ENCODE measurements at regions not wholly inside any gene's neighbourhood (a gene's known extent, or its start where the extent isn't known, plus 50 kb on each side); places are given as distances from the start of the nearest gene placed in this dataset.
A peak's percentile ranks its signal among the peaks of the same experiment; 100 is the strongest.
"Not testable (repeated sequence)": the region's sequence is repeated elsewhere in the genome, so short reads cannot be mapped to it uniquely, and the experiment has no call there.

DNA sequence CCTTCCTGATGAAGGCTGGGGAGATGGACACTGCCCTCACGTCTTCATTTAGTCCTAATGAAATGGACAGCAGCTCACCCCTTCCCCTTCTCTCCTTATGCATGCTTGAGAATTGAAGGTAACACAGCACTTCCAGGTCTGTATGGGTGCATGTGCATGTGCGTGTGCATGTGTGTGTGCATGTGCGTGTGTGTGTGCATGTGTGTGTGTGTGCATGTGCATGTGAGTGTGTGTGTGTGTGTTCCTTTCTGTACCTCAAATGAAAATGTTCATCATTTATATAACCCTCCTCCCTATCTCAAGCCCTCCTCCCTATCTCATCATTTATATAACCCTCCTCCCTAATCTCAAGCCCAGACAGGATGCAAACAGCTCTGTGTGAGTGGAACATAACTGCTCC, 444.8 kb downstream of the MAT2B start:
- no peak for DNase-seq (ENCODE audit: low spot score)

DNA sequence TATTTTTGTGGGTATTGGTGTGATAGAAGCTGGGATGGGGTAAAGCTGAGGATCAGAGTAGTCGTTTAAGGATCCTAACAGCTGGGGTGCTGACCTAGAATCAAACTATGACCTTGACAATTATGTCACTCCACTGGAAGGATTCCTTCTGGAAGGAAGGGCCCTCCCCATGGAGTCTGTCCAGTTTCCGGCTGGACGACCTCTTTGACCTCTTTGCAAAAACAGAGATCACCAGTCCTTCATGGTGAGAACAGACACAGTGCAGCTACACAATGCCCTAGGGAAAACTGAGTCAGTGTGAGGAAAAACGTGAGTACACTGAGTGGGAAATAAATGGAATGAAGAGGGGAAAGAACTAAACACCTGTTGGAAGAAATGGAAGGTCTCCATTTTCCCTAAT, 445.6 kb downstream of the MAT2B start:
- no peak for DNase-seq (ENCODE audit: low spot score)

DNA sequence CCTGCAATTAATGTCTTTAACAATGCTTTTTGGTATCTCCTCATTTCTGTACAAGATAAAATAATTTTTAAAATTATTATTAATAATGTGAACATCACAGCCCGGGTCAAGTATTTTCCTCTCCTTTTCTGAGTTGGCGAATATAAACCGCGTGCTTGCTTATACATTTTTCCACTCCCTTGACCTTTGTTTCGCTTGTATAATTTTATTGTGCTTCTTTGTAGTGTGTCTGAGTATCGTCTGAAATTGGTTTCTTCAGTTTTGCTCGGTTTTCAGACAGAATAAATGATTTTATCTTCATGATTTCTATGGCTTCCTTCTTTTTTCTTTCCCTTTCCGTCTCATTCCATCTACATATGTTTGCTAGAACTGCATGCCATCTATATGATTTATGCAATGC, 448.5 kb downstream of the MAT2B start:
- no peak for DNase-seq (ENCODE audit: low spot score)

DNA sequence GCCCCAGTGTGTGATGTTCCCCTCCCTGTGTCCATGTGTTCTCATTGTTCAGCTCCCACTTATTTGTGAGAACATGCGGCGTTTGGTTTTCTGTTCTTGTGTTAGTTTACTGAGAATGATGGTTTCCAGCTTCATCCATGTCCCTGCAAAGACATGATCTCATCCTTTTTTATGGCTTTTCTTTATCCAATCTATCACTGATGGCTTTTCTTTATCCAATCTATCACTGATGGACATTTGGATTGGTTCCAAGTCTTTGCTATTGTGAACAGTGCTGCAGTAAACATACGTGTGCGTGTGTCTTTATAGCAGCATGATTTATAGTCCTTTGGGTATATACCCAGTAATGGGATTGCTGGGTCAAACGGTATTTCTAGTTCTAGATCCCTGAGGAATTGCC, 455.8 kb downstream of the MAT2B start:
- DNase-seq (ENCODE audit: low spot score) = not testable (repeated sequence)

DNA sequence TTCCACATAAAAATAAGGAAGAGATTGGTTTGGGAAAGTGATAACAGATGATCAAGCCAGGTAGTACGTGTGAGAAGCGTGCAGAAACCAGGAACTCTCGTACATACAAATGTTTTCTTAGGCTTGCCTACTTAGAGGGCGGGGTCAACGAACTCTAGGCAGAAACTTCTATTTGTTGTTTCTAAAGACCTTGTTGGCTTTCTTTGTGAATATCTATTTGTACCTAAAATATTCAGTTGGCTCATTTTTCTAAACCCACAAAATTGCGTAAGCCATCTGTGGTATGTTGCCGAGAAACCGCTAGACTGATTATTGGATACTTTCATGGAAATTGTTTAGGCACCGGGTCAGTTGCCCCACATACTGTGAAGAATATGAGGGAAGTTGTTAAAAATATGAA, 458.5 kb downstream of the MAT2B start:
- DNase-seq (ENCODE audit: low spot score) = no peak

DNA sequence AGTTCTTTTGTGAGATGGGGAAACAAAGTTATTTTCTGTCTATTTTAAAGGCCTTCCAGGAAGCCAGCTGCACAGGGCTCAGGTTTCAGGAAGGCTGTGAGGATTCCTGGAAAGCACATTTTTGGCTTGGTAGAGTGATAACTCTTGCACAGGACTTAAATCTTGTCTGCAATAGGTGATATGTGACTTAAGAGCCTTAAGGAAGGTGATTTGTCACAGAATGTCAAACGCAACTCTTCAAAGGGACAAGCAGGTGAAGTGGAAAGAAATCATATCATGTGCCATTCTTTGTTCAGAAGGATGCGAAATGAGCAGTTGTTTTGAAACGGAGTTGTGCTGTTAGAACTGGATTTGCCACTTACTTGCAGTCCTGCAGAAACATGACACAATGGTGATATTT, 459.3 kb downstream of the MAT2B start:
- DNase-seq (ENCODE audit: low spot score) = no peak

DNA sequence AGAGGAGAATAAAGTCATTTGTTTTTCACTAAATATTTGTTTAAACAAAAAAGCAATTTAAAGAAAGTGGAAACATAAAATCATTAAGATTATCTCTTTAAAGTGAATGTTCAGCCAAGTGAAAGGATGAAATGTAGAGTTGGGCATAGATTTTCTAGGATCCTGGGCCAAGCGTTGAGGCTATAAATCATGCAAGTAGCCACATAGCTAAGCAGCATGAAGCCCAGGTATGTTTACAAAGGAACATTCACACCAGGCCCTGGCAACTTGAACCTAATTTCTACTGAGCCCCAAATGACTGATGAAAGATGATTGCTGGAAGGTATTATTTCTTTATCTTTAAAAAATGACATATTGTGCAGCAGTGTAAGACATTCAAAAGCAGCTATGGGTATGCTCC, 461.8 kb downstream of the MAT2B start:
- no peak for DNase-seq (ENCODE audit: low spot score)

DNA sequence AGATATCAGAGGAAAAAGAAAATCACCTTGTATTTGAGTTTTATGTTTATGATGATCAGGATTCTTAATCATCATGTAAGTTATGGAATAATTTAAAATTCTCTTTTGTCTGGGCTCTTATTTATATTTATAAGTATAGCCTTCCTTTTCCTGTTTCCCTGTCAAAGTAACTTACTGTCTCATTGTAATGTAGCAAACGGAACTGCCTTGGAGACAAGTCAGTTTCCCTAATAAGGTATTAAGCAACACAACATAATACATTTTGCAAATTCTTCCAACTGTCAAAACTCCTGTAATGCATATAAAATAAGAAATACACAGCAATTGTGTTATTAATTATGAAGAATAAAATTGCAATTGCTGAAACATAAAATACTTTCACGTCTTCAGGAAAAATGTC, 463.2 kb downstream of the MAT2B start:
- DNase-seq (ENCODE audit: low spot score) = no peak

DNA sequence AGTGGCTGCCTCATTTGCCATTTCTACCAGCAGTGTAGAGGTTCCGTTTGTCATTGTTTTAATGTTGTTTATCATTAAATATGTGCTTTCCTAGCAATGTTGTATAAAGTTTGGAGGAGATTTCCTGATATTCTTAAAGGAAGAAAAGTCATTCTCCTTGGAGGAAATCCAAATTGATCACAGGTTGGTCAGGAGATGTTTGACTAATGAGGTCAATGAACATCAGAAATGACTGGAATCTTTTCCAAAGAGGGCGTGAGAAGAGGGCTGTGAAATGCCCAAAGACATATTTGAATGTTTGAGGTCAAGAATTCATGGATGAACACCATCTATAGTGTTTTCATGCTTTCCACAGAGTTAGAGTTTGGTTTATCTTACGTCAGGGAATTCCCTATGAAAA, 471.3 kb downstream of the MAT2B start:
- no peak for DNase-seq (ENCODE audit: low spot score)

DNA sequence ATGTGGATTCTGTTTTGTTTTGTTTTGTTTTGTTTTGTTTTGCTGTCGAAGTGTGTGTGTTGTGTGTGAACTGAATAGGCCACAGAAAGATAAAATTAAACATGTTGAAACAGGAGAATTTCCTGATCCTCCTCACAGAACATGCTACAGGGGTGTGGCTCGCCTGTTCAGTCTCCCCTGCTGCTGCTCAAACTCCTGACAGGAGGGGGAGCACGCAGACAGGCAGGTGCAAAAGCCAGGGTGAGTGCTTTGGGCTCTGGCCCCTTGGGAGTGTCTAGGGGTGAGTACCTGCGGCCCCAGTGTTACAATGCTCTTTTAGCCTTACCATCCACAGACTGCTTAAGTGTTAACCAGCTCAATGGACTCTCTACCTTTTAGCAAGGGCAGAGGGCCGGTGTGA, 473.5 kb downstream of the MAT2B start:
- DNase-seq (ENCODE audit: low spot score) = no peak

DNA sequence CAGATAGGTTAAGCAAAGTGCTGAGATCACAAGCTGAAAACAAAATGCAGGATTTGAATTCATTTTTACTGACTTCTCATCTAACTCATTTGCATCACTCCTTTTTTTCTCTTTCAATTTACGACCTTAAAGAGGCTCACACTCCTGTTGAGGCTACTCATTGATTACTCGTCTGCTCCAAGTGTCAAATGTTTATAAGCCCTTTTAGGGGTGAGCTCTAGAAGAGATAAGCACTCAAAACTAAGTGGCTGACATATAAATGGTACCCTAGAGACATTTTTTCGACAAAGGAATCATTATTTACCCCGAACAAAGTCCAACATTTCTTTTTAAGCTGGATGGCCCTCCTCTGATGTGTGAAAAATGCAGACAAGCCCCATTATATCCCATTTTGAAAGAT, 483.1 kb downstream of the MAT2B start:
- DNase-seq (ENCODE audit: low spot score) = no peak

DNA sequence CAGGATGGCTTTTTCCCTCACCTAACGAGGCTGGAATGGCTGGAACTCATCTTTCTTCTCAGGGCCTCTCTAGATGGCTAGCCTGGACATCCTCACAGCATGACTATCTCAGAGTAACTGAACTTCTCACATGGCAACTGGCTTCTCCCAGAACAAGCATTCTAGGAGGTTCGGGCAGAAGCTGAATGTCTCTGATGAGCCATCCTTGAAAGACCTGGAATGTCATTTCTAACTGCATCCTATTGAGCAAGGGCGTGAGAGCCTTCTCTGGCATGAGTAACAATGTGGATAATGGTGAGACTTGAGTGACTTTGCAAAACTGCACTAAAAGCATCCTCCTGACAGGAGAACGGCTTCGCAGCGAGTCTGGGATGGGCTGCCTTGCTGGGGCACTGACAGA, 487.7 kb downstream of the MAT2B start:
- DNase-seq (ENCODE audit: low spot score) = no peak

DNA sequence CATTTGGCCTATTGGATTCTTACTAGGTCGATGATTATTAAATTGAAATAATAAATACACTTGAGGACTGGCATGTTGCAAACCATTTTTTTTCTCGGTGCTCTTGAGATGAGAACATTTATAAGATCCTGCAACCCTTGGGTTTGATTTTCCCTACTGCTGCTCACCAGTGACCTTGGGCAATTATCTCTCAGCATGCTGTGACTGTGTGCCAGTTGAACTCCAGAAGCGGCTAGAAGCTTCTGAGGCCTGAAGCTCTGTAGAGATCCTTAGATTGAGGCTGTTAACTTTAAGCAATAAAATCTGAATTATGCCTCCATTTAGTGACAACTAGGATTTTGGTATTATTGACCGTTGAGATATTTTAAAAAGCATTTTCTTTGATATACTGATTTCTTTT, 489.8 kb downstream of the MAT2B start:
- no peak for DNase-seq (ENCODE audit: low spot score)

DNA sequence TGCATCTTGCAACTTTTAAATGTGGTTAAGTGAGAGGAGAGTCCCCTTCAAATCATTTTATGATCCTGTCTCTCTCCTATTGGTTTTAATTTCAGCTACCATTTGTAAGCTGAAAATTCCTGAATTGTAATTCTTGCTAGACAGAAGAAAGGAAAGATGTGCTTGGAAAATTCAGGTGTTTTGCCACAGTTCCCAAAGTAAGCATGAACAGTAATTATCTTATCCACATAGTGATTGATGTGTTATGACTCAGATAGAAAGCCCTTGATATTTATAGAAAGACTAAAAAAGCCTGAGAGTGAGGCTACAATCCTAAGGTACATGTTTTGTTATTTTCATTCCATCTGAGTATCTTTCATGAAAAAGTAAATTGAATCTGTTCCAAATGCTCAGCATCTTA, 492.5 kb downstream of the MAT2B start:
- DNase-seq (ENCODE audit: low spot score) = no peak

DNA sequence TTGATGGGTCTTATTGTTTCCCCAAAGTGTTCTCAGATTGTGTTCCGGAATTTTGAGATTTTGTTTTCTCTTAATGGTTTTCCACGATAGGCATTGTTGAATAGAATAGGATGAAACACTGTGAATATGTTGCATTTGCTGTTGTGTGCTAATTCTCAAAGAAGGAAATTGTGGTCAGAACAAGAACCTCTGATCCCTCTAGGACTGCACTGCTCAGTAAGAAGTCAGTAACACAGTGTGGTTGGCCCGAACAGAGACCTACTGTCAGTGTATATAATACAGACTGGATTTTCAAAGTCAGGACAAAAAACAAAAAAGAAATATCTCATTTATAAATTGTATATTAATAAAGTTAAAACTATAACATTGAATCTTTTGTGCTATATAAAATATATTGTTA, 494.8 kb downstream of the MAT2B start:
- no peak for DNase-seq (ENCODE audit: low spot score)

DNA sequence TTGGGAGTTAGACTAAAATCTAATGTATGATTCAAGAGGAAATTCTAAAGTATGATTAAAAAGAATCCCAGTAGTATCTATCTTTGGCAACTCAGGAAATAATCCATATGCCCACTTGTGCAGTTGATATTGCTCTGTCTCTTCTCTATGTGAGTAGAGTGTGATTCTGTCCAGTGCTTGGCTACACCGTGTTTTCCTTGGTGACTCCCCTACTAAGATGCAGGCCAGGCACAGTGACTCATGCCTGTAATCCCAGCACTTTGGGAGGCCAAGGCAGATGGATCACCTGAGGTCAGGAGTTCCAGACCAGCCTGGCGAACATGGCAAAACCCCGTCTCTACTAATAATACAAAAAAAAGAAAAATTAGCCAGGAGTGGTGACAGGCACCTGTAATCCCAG, 495.4 kb downstream of the MAT2B start:
- DNase-seq (ENCODE audit: low spot score) = peak; percentile 7

DNA sequence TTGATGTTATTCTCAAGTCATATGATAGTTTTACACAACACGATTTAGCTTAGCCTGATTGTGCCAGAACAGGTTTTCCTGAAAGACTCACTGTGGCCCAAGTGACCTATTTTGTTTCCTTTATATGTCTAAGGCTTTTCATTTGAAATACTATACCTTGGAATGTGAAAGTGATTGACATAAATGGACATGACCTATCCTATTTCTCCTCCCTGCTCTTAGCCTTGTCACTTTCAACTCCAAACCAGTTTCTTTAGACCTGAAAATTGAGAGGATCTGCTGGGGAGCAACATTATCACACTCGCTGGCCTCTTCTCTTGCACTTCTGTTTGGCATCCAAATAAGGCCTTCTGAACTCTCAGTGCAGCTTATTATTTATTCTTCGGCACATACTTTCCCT, 496.8 kb downstream of the MAT2B start:
- DNase-seq (ENCODE audit: low spot score) = no peak

DNA sequence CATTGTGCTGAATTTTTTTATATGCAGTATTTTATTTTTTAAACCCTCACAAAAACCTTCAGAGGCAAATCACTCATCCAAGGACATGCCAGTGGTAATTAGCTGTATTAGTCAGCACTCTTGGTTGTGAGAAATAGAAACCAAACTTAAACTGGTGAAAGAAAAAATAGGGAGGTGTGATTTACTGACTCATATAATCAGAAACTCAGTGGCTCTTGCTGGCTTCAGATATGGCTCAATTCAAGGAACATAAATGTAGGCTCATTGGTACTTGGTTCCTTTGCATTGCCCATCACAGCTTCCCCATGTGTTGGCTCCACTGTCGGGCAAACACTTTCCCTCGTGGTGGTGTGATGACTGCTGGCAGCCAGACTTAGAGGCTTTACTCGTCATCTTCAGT, 497.2 kb downstream of the MAT2B start:
- no peak for DNase-seq (ENCODE audit: low spot score)

DNA sequence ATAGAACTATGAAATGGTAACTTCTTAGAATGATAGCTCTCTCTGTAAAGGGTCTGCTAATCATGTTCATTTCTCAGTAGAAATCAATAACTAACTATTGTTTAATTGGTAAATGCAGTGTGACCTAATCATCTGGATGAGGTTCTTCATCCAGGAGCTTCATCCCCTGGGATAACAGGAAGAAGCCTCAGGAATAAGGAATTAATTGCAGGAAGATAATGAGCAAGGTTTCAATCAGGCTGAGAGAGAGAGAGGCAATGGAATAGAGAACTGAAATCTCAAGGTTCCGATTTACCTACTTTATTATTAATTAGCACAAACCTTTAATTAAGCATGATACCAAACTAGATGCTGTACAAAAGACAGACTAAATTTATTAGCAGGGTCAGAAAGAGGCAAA, 499.7 kb downstream of the MAT2B start:
- no peak for DNase-seq (ENCODE audit: low spot score)

DNA sequence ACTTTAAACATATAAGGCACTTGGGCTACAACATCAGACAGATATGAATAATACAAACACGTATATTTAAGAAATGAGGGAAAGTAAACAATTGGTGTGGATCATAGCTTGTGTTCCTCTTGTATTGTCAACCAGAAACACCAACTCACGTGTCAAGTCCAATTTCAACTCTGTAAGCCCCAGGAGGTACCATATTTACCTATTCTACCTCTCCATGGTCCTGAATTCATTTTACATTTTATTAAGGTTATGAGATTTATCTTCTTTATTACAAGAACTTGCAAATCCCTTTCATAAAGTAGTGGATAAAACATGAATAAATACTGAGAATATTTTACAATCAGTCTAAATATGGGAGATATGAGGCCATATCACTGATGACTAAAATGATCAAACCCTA, 501.6 kb downstream of the MAT2B start:
- no peak for DNase-seq (ENCODE audit: low spot score)

DNA sequence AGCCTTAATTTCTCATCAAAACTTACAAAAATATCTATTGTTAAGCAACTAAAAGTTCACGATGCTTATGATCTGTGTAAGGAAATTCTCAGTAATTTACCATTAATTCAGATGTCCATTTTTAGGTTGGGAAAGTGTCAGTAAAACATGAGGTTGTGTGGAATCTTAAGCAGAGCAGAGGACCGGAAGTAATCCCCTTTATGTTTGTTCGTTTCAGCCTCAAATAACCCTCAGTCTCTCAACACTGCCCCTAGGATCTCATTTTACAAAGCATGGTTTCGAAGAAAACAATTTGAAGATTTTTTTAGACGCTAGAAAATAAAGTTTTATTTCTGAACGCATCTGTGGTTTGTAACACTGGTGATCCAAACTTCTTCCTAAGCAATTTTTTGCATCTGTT, 504.2 kb downstream of the MAT2B start:
- no peak for DNase-seq (ENCODE audit: low spot score)

DNA sequence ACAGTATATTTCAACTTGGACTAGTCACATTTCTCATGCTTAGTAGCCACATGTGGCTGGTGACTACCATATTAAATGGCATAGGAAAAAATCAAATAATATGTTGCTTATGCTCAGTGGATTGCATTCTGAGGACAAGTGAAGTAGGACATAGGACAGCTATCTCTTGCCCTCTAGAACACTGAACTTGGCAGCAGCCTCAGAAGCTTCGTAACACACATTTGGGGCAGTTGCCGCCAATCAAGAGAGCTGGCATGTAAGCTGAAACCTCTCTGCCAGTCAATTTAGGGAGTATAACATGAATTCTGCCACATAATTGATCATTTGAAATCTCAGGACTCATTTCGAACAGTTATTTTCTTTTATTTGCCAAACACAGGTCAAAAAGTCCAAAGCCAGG, 505.5 kb downstream of the MAT2B start:
- no peak for DNase-seq (ENCODE audit: low spot score)

DNA sequence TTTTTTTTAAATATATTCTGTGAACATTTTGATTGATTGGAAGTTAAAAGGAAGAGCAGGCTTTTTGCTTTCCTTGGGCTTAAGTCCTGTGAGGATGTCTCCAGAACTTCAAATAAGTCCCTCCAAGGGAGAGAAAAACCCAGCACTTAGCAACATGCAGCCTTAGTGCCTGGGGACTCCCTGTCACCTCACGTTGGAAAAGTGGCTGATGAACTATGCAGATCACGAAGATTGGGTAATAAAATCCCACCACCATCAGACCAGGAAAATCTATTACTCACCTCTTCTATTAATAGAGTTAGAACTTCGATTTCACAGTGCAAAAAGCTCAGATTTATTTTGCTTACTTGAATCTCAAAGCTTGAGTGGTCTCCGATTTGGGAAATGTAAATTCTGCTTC, 507.0 kb downstream of the MAT2B start:
- DNase-seq (ENCODE audit: low spot score) = no peak

DNA sequence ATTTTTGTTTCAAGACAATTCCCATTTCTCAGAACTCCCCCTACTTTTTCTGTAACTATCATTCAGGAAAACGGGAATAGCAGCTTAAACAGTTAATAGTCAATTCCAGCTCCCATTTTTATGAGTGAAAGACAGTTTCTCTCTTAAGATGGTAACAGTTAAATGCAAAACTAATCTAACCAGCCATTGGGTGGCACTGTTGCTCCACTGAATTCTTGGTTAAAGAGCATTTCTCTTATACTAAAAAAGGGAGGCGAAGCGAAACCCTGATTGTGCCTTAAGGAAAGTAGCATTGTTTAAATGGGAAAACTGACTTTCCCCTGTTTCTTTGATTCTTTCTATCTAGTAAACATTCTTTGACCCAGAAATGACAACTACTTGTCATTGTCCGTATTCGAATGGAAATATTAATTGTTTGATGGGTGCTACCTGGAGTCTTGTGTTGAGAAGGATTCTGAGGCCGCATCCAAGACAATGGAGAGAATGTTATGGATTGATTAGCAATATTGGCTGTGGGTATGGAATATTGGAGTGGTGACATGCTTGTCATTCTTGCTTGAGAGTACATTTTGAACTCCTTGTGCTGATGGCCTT, 507.8 kb downstream of the MAT2B start:
- peak; percentile 11 for DNase-seq (ENCODE audit: low spot score)

DNA sequence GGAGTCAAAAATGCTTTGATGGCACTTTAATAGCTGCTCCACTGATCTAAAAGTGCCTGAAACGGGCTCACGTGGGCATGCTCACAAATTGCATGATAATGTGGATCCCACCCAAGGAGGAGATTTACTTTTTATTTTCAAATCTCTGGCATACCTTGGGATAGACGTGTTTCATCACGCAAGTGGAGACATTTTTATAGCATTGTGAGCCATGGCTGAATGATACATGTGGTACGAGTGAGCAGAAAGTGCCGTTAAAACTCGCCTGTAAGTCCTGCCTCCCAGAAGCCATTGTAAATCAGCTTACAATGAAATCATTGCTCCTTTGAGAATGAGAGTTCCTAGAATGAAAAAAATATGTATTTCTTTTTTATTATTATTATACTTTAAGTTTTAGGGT, 514.7 kb downstream of the MAT2B start:
- no peak for DNase-seq (ENCODE audit: low spot score)

Data from hepatic stellate cell (primary cell).